ENCODE measurements at regions not wholly inside any gene's neighbourhood (a gene's known extent, or its start where the extent isn't known, plus 50 kb on each side); places are given as distances from the start of the nearest gene placed in this dataset.

DNA sequence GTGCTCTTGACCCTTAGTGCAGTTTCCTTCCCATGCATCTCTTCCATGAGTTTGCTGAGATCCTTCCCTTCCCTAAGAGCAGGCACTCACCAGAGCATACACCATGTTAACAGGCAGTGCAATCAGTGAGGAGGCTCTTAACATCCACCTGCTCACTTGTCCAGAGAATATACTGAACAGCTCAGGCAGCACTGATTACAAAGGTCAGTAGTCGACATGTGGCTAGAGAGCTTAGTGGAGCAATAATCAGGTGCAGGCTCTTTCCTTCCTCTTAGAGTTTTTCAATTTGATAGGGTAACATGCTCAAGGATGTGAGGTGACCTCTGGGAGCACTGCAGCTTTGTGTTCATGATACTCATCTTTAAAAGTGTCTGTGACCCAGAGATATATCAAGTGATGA, 144.1 kb upstream of the SETBP1 start:
- TF ChIP-seq EZH2 (IDR thresholded peaks at IDR 0.05) (no peak), POLR2AphosphoS5 (IDR thresholded peaks at IDR 0.05; ENCODE audit: borderline replicate concordance, low read depth, low read length) (no peak), FOXP2 (optimal IDR thresholded peaks at IDR 0.05; ENCODE audit: control extremely low read depth, extremely low read length, insufficient read depth) (no peak)

All from SK-N-MC (cell line).